ENCODE measurements at regions not wholly inside any gene's neighbourhood (a gene's known extent, or its start where the extent isn't known, plus 50 kb on each side); places are given as distances from the start of the nearest gene placed in this dataset.

DNA sequence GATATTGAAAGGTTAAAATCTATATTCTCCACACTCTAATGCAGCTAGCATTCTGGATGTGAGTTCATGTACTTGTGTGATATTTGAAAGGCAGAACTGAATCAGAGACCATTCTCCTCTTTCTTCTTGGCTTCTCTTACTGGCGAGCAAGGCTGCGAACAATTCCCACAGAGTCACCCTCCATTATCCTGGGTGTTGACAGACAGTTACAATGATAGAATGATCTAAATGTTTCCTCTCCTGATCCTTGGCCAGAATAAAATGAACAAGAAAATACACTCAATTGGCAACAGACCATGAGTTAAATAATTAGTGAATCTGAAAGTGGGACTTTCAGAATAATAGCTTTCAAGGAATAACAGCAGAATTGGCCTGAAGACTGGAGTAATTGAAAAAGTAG is 342.8 kb downstream of the RAPGEF2 start:
- DNase-seq, result no peak

DNA sequence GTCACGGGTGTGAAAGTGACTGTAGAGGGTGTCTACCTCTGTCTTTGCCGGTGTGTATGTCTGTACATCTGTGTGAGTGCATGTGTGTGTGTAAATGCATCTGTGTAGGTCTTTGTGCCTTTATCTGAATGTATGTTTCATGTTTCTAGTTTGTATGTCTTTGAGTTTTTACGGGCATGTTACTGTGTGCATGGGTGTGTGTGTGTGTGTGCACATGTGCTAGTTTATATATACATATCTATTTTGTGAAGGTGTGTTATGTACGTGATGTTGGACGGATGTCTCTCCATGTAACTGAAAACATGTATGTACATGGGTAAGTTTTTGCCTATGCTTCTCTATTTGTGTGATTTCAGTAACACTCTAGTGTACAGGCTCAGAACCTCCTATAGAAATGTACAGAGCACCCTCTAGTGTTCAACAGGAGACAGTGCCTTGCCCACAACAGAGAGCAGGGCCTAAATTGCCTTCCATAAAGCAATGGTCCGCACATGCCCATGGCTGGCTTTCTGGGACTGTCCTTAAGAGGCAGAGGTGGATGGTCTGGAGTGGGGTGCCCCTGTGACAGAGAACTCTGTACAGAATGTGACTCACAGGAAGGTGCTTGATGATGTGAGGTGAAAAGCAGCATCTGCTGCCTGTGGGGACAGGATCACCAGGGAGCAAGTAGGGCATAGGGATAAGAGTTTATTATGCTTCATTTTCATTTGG is 343.5 kb downstream of the RAPGEF2 start:
- peak; percentile 54 to 66 for DNase-seq

GRCh38 chr4:159447296-159447695 is 344.4 kb downstream of the RAPGEF2 start:
- no peak for DNase-seq

- DNase-seq, result no peak
These were observed 348.1 kb downstream of the RAPGEF2 start for GRCh38 chr4:159451006-159451405.

DNA sequence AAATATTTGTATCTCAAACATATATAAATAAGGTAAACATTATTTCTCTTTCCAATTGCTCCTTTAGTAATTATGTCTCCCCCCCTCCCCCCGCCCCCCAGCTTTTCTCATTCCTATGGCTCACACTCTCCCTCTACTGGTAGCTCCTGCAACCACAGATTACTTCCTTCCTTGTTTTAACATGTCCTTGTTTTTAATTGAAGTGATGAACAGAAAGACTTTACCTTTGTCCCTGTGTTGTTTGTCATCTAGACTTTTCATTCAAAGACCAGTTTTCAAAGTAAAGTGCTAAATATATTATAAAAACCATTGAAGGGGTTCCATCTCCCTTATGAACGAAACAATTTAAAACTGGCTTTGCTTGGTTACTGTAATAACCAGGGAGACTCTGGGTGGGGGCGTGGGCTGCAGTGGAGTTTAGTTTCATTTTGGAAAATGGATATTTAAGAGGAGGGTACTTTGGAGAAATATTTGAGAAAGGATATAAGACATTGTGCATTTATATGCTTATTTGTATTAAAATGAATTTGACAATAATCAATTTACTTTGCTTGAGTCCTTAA is 352.9 kb downstream of the RAPGEF2 start:
- peak; percentile 4 to 33 for DNase-seq

DNA sequence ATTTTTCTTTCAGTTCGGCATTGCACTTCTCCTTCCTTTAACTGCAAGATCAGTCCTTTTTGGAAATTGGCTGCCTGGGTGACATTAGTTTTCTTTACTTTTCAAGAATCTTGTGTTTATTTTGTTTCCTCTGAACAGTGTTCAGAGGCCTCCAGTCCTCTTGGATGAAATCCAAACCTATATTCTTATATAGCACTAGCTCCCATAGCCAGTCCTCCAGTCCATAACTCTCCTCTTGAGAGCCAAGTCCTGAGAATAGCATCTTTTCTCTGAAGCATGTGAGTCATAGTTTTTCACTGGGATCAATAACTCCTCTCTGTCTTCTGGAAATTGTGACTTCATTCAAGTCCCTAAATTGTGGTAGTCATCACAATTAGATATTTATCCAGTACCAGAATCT is 357.5 kb downstream of the RAPGEF2 start:
- DNase-seq, result no peak

- no peak for DNase-seq
These were observed 360.4 kb downstream of the RAPGEF2 start for GRCh38 chr4:159463235-159463634.

GRCh38 chr4:159464302-159464701 is 361.4 kb downstream of the RAPGEF2 start:
- no peak for DNase-seq

DNA sequence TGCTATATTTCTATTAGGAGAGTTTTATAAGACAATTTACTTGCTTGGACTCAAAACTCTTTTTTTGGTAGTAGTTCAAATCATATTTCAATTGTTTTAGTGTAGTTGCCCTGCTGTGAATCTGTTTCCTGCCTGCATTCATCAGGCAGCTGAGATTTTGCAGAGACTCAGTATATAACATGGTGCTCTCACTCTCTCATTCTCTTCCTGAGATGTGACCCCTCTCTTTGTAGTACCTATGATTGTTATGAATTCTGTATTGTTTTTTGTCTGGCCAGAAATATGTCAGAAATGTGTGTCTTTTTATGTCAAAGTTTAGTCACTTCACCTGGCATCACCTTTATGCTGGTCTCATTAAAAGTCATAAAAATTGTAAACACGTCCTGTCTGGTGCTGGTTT is 374.0 kb downstream of the RAPGEF2 start:
- DNase-seq, result no peak

GRCh38 chr4:159480826-159481225 is 377.9 kb downstream of the RAPGEF2 start:
- no peak for DNase-seq

GRCh38 chr4:159481936-159482335 is 379.1 kb downstream of the RAPGEF2 start:
- DNase-seq, result no peak

- no peak for DNase-seq
These were observed 380.4 kb downstream of the RAPGEF2 start for GRCh38 chr4:159483110-159483781.

- DNase-seq, result no peak
These were observed 381.2 kb downstream of the RAPGEF2 start for GRCh38 chr4:159483782-159484741.

DNA sequence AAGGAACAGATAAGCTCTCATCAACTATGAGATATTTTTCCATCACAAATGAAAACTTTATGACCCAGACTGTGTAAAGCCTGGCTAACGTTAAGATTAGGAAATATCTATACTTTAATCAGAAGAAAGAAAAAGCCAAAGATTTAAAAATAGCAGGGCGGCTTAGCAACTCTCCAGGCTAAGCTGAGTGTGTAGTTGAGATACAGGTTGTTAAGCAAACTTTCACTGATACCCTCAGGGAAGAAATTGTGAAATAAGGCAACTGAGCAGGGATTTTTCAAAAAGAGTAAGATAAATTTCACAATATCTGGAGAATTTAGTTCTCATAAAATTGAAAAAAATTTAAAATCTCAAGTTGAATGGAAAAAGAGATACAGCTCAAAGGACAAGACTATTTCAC is 382.0 kb downstream of the RAPGEF2 start:
- DNase-seq, result no peak

GRCh38 chr4:159487284-159487747 is 384.4 kb downstream of the RAPGEF2 start:
- peak; percentile 52 to 61 for DNase-seq

DNA sequence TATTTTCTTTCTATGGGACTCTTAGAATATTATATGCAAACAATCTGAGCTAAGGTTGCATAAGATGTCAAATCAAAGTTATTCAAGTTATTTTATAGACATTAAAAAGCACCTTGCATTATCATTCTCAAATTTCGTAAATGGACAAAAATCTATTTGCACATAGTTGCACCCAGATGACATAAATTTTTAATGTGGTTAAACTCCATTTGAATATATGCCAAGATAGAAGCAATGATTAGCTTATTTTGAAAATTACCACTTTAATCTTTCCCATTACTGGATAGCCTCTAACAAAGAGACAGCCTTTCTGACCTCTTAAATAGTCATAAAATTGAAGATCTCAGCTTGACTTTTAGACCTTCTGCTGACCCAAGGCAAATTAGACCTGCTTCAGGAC is 386.8 kb downstream of the RAPGEF2 start:
- no peak for DNase-seq

GRCh38 chr4:159495515-159496236 is 392.8 kb downstream of the RAPGEF2 start:
- no peak for DNase-seq

DNA sequence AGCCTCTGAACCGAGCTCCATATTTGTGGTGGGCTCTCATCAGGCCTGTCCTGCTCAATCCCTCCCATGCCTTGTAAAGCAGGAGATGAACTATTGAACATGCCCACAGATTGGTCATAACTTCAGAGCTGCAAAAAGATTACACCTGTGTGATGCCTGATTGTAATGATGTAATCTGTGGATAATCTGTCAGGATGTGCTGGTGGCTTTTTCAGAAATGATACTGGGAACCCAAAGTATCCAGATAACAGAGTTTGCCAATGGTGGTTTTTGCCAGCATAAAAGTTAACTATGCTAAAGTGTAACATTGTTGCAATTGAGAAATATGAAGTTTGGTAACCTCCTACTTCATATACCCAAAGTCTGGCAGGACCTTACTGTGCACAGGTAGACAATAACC is 393.4 kb downstream of the RAPGEF2 start:
- DNase-seq, result no peak

DNA sequence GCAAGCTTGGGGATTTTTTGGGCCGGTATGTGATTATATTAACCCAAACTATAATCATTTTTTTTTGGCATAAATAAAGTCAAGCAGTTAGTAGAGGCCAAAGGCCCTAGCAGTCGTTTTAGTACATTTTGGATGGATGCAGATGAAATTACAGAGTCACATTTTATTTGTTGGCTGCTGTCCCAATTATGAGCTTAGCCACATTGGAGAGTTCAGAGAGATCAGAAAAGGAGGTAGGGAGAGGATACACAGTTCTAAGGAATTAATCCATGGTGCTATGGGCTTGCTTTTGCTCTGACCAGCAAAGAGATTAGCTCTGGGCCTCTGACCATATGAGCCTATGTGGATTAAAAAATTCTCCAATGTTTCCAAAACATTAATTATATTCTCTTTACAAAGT is 395.1 kb downstream of the RAPGEF2 start:
- no peak for DNase-seq

GRCh38 chr4:159498446-159499115 is 395.7 kb downstream of the RAPGEF2 start:
- peak in 1 of 2 experiments; percentile 25 for DNase-seq

DNA sequence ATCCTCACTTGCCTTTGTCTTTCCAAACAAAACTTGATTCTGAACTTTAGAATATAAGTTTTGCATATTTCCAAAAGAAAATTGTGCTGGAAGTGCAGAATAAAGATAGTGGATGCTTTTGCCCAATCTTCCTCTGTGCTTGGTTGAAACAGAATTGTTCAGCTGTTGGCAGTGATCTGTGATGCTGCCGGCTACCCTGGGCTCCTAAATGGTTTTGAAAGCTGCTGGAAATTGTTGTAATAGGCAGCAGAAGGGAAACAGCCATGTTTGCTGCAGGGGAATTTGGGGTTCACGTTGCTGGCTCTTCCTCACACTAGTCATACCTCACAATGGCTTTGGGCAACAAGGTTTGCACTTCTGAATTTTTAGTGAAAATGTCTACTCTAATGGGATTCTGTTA is 398.0 kb downstream of the RAPGEF2 start:
- DNase-seq, result no peak

All from NCI-H2081 (cell line).